ENCODE measurements at regions not wholly inside any gene's neighbourhood (a gene's known extent, or its start where the extent isn't known, plus 50 kb on each side); places are given as distances from the start of the nearest gene placed in this dataset.
"Not testable (repeated sequence)": the region's sequence is repeated elsewhere in the genome, so short reads cannot be mapped to it uniquely, and the experiment has no call there.

DNA sequence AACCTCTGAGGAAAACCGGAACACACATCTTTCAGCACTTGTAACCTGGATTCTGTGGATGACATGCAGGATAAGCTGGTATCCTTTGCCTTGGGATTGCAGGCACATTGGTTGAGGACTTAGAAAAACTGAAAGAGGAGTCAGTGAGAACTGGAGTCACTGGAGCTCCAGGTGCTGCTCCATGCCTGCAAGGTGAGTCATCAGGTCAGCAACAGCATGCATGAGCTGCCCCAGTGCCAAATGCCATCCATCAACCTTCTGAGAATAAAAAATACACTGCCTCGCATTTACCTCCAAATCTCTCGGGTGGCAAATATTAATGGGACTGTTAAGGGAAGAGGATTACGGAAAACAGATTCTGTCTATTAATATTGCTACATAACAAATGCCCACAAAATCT is 729.1 kb downstream of the NTRK3 start:
- no peak for DNase-seq

DNA sequence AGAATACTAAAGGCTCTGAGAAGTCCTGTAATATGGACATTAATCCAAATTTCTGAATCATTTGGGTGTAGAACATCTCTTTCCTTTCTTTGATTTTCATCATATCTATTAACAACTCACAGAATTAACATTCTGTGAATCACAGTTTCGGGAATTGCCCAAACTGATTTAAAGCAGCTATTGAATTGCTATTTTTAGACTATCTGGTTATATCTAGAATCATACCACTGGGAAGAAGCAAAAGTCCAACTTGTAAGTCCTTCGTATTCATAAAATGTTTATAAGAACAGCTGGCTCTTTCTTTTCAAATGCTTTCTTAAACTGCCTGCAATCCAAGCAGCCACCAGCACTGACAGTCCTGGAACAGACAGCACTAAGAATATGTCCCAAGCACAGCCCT is 733.0 kb downstream of the NTRK3 start:
- no peak for DNase-seq

DNA sequence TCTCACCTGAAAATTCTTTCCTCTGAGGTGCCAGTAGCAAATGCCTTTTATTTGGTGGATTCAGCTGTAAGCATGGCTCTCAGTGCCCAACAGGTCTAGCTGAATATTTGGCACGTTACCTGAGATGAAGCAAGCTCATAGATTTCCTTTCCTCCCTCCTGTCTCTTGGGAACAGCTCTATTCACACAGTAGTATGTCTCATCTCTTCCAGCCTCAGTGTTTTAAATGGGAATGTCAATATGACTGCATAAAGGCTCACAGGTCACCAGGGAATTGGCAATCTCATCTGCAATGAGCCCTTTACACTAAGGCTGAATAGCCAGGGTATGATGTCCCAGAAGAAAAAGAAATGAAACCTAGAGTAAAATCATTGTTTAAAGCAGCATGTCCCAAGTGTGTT is 733.5 kb downstream of the NTRK3 start:
- DNase-seq: no peak

DNA sequence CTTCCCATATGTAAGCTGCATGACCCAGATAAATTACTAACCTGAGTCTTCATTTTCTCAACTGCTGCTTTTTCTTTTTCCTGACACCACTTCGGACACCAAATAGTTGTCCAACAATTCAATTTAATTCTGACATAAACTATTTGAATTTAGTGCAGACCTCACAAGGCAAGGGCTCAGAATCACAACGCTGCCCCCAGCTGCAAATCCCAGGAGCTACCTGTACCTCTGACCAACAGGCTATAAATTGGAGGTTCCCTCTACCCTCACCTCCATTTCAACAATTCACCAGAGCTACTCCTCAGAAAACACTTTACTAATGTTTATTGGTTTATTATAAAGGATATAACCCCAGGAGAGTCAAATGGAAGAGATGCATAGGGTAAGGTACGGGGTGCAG is 737.6 kb downstream of the NTRK3 start:
- no peak for DNase-seq

DNA sequence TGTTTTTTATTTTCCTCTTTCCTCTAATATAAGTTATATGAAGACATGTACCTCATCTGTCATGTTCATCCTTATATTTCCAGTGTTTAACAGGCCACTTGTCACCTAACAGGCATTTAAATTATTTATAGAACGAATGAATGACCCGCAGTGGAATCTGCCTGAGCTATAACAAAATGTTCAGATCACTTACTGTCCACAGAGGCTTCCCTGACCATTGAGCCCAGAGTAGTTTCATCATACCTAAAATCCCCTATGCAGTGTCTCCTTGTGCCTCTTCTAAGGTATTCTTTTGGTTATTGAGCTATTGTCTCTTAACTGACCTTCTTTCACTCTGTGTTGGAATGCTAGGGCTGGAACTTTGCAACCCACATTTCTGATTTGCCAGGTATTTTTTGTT is 748.5 kb downstream of the NTRK3 start:
- DNase-seq: no peak

DNA sequence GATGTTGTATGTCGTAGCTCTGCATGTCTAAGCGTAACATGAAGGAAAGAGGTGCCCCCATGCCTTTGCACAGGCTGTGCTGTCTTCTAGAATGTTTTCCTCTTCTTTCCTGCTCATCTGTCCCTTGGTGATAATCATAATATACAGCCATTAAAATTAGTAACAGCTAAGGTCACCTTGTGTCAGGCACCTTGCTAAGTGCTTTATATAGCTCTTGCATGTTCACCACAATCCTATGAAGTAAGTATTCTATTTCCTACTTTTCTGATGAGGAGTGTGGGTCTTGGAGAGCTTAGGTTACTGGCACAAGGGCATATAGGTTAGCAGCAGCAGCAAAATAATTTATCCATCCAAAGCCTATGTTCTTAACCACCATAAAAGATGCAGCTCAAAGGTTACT is 754.4 kb downstream of the NTRK3 start:
- no peak for DNase-seq

DNA sequence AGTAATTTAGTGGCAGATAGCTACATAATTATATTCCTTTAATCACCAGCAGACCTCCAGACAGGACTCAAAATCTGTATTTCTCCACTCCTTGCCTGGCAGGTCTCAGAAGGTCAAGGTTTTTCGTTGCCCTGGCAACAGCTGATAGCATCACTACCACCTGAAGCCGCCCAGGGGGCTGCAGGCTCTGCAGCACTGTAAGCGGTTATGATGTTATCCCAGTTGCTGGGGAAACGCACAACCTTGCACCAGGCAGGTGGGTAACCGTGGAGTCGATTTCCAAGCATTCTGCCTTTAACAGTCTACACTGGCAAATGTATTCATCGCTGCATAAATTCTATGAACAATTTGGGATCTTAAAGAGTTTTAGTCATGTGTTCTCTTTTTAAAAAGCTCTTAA is 756.3 kb downstream of the NTRK3 start:
- no peak for DNase-seq

DNA sequence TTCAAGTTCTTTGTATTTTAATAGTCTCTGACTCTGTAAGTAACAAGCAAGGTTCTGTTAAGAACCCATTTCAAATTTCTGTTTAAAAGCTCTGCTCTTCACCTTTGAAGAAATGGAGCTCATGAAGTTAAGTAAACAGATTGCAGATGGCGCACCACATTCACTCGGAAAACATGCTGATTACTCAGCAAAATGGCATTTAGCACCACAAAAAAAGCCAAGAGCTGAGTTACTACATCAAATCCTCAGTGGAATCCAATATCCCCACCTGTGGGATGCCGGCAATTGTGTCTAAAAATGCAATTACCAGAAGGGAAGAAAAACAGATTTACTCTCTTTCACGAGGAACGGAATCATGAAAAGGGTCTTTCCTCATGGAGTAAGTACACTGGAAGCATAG is 758.0 kb downstream of the NTRK3 start:
- no peak for DNase-seq

DNA sequence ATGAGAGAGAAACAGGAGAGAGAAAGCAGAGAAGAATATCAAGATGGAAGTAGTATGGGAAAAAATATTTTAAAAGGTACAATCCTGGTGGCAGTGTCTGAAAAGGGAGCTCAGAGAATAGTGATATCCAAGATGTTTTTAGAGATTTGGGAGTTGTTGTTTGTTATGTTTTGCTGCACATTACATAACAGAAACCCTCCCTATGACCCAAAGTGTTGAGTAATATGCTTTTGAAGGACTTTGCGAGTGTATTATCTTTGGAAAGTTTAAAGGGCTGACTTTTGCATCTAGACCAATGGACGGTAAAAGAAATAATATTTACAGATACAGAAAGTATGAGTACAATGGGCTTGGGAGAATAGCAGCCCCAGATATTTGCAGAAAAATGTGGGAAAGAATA is 759.7 kb downstream of the NTRK3 start:
- no peak for DNase-seq

DNA sequence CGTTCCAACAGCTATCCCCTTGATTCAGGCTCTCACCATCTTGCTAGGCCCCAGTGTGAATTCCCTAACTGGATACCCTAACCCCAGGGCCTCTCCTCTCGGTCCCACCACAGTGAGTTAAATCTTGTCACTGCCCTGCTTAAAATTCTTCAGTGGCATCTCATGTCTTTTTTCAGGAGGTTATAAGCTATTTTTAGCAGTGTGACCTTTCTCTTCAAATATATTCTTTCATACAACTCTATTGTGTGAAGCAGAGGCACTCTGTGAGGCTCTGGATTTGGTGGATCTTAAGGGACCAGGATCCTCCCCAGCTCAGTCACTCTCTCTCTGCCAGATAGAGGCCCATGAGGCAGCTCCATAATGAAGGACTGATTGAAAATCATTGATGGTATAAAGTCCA is 760.4 kb downstream of the NTRK3 start:
- no peak for DNase-seq

DNA sequence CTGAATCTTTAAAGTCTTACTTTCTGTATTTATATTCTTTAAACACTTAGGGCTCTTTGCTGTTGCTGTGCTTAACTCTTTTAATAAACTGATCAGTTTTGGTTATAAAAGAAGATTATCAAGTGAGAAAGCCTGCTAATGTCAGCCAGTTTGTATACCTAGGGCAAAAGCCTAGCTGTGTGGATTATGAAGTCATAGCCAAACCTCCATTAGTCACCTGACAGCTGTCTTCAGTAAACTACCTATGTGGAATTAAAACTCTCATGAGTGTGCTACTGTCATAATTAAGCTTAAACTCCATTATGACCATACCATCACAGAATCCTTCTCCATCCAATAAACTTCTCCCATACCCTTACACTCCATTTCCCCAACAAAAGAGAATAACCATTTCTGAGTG is 762.7 kb downstream of the NTRK3 start:
- DNase-seq: no peak

DNA sequence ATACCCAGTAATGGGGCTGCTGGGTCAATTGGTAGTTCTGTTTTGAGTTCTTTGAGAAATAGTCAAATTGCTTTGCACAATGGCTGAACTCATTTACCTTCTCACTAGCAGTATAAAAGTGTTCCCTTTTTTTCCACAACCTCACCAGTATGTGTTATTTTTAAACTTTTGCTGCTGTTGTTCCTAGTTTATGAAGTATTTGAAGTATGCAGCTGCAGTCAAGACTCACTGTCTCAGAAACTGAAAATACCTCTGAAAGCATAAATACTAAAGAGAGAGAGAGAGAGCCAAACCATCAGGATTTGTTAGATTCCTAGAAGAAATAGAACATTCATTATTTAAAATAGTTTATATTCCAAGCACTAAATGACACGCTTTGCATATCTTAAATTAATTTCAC is 764.2 kb downstream of the NTRK3 start:
- no peak for DNase-seq

DNA sequence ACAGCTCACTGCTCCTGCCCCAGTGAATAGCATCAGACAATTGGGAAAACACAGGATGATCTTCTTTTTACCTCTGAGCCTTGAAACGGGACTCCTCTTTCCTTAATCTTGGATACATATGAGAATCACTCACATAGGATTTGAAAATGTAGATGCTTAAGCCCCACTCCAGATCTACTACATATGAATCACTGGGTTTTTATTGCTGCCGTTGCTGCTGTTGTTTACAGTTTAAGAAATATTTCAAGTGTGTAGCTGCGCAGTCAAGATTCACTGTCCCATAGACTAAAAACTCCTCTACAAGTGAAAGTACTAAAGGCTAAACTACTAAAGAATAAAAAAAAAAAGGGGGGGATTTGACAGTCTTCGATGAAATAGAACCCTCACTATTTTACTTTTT is 765.9 kb downstream of the NTRK3 start:
- DNase-seq: no peak

DNA sequence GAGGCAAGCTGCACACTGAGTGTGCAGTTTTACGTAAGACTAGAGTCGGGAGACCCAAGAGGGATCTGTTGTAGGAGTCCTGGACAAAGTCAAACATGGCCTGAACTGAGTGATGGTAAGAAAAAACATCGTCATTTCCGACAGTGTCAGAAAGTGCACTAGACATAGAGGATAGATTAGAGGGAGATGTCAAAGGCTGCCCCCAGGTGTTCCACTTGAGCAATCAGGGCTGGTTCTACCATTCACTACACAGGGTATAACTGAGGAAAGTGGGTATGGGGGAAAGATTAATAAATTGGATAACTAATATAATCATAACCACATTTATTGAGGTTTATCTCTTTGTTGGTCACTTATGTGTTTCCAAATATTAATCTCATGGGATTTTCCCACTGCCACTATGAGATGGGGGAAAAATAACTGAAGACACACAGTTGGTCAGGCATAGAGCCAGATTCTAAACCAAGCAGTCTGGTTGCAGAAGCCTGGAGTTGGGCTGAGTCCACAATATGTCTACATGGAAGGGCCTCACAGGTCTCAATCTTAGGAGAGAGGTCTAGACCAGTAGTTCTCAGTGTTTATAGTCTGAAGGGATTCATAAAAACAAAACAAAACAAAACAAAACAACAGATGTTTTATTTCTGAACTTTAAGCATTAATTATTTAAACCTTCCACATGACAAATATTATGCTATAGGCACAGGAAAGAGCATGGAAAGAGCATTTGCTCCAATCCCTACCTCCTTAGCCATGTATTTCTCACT is 766.5 kb downstream of the NTRK3 start:
- DNase-seq: no peak

DNA sequence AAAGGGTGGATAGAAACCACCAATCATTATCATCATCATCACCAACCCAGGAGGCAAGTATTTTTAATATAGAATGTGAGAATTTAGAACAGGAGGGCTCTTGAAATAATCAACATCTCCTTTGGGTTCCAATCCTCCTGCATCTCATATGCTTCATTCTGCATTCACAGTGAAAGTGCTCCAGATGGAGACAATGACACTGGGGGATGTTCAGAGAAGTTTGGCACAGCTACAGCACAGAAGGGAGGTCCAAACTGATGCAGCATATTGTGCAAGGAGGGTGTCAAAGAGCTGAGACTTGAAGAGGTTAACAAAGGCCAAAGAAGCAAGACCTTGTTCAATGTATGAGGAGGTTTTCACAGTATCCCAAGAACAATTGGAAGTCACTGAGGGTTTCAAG is 767.1 kb downstream of the NTRK3 start:
- no peak for DNase-seq

DNA sequence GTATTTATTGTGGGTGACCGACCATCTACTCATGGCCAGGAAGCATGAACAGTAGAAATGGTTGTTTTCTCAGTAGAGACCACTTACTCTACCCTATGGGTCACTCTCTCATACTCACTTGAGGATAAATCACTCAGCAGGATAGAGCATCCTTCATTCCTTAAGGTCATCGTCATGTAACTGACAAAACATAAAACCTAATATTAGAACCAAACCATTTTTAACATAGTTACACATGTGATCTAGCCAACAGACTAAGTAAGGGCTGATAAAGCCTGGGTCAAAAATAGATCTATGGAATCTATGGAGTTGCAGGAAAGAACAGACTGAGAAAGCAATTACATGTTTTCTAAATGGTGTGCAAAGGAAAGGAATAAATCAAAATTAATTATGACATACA is 769.1 kb downstream of the NTRK3 start:
- DNase-seq: no peak

DNA sequence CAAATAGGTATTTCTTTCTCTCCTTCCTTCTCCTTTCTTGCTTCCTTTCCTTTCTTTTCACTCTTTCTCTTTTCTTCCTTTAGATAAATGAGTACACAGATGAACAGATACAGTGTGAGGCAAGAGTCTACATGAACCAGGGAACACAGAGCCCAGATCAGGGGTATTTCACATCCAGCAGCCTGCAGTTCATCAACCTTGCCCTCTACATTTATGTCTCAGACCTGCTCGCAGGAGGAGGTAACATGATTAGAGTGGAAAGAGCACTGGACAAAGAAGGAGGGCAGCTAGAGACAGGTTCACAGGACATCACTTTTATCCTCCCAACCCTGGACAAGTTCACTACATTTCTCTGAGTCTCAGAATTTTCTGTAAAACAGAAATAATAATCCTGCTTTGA is 773.1 kb downstream of the NTRK3 start:
- no peak for DNase-seq

DNA sequence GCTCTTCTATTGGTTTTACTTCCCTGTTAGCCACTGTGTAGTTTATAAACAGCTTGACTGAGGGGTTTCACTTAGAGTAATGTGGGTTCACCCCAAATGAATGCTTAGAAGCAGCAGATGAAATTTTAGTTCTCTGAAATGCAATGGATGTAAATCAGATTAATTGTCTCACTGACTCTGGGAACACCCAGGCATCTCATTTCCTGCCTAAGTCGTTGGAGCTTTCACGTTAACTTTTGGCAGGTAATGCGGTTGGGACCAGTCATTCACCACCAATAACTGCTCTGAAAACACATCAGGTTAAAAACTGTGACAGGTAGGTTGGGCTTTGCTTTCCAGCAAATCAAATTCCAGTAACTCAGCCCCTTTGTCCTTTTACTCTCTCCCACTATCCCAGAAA is 775.4 kb downstream of the NTRK3 start:
- DNase-seq: no peak

DNA sequence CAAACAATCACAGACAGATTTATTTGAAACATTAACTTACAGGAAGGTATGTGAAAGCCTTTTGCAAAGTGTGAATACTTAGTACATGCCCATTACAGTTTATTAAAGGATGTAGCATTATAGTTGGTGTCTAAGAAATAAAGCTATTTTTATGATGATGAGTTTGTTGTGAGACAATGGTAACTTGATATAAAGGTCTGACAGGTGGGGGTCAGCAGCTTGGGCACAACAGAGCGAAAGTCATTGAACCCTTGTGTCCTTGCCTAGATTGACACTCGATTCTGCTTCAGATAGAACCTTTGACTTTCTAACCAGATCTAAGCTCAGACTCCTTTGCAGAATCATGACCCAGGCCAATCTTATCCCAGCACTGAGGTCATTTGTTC is 777.9 kb downstream of the NTRK3 start:
- DNase-seq: no peak

DNA sequence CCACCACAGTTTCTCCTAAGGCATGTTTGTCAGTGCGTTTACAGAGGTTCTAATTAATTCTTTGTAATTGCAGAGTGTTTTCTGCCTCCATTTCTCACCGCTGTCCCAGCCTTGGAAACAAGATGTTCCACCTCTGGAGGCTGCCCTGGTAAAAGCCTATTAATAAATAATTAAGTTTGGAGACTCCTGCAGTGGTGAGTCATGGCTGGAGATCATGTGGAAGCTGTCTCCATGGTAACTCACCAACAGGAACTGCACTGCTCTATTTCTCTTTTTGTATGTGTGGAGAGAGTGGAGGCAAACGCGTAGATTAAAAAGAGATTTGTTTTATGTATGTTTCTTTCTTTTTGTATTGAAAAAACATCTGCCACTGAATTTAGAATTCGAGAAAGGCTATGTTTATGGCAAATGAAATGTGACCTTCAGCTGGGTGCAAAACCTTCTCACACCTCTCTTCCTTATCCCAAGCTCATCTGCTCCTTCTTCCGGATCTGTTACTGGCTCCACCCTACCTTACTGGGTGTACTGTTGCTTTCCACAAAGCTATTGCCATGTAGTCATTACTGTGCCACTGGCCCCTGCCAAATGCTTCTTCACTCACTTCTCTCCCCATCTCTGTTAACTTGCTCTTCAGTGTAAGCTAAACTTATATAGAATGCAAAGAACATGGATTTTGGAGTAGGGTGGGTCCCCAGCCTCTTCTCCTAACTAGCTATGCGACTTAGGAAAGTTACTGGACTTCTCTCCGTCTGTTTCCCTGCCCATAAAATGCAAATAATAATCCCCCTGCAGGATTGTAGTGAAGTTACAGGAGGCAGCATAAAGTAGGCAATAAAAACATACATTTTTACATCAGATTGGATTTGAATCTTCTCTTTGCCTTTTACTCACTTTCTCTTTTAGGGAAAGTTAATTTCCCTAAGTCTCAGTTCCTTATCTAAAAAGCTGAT is 778.5 kb downstream of the NTRK3 start:
- no peak for DNase-seq

DNA sequence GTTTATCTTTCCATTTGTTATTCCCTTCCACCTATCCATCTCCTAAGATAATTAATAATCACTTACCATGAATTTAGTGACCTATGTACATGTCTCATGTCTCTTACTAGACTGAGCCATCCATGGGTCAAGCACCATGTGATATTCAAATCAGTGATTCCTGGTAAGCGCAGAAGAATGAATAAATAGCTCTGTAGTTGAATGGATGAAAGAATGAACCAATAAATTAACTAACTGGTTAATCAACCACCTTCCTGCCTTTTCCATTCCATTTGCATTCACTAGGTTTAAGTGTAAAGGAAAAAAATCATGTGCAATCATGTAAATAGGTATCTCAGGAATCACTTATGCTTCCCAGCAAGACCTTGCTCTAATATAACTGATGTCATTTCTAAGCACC is 779.5 kb downstream of the NTRK3 start:
- no peak for DNase-seq

DNA sequence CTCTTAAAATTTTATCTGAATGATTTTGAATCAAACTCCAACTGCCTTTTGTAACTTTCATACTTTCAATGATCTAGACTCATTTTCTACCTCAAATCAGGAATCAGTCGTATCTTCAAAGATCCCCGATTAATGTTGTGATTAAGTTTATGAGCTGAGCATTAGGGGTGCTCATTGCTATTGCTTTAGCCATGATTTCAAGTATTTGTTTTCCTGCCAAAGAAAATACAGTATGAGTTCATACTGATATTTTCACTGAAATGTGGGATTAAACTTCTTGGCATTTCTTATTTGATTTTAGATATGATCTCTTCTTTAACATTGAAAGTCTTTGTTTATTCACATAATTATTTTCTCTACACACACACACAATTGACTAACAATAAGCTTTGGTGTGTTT is 785.6 kb downstream of the NTRK3 start:
- DNase-seq: no peak

DNA sequence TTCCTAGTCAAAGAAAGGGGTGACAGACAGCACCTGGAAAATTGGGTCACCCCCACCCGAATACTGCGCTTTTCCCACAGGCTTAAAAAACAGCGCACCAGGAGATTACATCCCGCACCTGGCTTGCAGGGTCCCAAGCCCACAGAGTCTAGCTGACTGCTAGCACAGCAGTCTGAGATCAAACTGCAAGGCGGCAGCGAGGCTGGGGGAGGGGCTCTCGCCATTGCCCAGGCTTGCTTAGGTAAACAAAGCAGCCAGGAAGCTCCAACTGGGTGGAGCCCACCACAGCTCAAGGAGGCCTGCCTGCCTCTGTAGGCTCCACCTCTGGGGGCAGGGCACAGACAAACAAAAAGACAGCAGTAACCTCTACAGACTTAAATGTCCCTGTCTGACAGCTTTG is 792.6 kb downstream of the NTRK3 start:
- not testable (repeated sequence) for DNase-seq

DNA sequence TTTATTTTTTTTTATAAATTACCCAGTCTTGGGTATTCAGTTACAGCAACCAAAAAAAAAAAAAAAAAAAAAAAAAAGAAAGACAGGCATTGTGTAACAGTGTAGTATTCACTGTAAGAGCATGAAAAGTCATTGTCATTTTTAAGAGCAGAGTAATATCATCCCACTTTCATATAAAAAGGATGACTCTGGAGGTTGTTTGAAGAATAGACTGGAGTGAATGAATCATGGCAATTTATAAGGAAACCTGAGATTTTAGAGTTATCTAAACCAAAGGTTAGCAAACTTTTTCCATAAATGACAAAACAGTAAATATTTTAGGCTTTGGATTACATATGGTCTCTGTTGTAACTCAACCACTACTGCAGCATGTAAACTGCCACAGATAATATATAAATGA is 794.9 kb downstream of the NTRK3 start:
- DNase-seq: no peak

DNA sequence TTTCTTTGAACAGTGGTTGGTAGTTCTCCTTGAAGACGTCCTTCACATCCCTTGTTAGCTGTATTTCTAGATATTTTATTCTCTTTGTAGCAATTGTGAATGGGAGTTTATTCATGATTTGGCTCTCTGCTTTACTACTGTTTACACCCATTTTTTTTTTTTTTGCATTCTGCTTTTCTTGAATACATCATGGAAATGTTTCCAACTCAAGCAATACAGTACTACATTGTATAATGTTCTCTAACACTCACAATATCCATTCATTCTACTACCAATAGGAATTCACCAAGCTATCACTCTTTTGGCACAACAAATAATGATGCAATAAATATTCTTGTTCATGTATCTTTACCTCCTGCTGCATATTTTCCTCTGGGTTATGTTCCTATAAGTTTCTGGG is 801.7 kb downstream of the NTRK3 start:
- no peak for DNase-seq

Data from inflammatory macrophage treated with lipopolysaccharide for 4 hours (primary cell).